ENCODE measurements at regions not wholly inside any gene's neighbourhood (a gene's known extent, or its start where the extent isn't known, plus 50 kb on each side); places are given as distances from the start of the nearest gene placed in this dataset.
A peak's percentile ranks its signal among the peaks of the same experiment; 100 is the strongest.
"Not testable (repeated sequence)": the region's sequence is repeated elsewhere in the genome, so short reads cannot be mapped to it uniquely, and the experiment has no call there.

DNA sequence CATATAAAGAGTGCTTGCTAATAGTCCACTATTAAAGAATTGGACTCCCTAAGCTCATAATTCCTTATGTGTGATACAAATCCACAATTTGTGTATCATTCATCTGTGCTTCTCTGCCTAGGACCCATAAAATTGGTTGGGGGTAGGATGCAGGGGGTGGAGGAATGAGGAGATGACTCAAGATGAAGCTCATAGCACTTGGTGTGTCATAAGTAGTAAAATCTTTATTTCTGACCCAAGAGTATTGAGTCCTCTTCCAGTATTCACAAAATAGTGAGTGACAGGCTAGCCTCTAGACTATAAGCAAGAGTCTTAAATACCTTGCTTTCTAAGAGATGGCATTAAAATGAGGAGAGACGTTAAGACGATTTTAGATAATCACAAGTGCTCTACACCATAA is 390.9 kb upstream of the CDH19 start:
- DNase-seq = peak; percentile 5

DNA sequence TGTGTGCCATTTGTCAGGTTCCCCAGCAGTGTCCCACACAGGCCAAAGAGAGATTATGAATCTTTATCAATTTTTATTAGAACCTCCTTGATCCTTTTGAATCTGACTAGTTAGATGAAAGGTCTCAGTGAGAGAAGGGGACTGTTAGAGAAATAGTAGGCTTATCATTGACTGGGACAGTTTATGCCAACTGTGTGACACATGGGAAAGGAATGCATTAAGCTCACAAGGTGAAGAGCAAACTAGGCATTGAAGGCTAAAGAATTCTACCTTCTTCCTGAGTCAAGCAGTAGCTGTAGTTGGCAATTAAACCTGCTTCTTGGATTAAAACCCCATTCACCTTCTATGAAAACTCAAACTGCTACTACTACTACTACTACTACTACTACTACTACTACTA is 389.6 kb upstream of the CDH19 start:
- no peak for DNase-seq

DNA sequence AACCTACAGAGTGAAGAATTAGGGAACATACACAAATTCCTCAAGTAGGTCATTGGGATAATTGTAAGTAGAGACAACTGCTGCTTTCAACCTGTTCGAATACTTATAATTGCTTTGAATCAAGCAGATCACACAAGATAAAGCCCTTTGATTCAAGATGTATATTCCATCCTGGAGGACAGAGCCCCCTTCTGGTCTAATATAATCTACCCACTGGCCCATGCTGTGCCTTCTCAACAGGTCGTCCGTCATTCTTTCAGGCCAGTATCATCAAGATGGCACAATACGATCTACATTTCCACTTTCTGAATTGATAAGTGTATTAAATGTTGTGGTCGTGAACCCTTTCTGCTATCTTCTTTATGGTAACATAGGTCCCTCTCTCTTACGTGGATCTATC is 387.0 kb upstream of the CDH19 start:
- DNase-seq = no peak

DNA sequence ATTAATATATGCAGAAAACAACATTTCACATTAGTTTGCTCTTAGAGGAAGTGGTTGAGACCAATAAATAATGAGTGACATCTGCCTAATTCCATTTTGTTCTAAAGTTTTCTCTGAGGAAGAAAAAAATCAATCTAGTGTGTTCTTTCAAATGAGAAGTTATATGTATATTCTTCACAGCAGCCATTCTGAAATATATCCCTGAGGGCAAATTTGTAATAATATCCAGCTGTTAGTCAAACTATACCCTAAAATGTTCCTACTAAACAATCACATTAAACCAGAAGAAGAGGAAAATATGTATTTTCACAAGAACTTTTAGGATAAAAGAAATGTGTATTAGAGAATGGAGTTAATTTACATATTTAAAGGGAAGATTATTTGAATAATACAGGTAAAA is 375.1 kb upstream of the CDH19 start:
- DNase-seq = no peak

DNA sequence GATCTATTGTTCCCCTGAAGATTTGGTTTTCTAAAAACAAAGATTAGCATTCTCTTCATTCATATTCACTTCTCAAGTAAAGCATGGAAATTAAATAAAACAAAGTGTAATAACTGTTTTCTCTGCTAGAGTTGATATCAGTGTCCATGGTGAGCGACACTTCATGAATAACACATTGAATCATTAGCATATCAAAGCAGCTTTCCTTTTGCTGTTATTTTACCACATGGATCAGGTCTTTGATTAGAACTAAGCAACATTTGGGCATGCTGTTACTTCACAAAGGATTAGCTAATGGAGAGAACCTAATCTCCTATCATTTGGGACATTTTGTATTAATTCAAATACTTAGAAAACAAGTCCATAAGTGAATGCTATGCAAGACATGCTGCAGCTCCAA is 368.8 kb upstream of the CDH19 start:
- DNase-seq = no peak

DNA sequence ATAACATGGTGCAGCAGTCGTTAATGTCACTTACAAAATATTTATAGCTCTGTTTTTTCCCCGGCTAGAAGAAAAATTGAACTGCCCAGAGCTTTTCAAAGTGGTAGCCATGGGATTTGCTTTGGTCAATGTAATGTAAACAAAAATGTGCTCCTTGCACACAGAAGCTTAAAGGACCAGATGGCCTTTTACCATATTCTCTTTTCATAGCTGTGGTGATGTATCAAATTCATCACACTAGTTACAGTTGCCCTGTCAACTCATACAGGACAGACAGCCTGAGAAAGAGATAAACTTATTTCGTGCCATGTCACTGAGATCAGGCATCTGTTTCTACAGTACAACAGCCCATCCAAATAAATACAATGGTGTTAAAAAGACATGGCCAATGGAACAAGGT is 368.1 kb upstream of the CDH19 start:
- DNase-seq = no peak

DNA sequence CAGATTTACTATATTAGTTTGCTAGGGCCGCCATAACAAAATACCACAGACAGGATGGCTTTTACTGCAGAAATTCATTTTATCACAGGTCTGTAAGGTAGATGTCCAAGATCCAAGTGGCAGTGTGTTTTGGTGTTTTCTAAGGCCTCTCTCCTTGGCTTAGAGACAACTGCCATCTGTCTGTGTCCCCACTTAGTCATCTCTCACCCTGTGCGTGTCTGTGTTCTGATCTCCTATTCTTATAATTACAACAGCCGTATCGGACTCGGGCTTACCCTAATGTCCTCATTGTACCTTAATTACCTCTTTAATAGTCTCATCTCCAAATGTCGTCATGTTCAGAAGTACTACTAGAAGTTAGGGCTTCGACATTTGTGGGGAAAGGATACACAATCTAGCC is 362.3 kb upstream of the CDH19 start:
- no peak for DNase-seq

DNA sequence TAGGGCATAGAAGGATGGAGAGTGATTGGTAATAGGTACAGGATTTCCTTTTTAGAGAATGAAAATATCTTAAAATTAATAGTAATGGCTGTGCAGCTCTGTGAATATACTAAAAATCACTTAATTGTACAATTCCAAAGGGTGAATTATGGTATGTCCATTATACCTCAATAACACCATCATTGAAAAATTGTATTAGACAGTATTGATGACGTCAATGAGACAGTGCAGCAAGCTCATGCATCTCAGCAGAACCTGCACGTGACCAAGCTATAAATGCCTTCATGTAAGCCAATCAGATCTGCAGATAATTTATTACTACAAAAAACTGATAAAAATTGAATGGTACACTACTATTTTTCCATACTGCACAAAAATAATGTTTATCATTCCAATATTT is 354.4 kb upstream of the CDH19 start:
- DNase-seq = no peak

DNA sequence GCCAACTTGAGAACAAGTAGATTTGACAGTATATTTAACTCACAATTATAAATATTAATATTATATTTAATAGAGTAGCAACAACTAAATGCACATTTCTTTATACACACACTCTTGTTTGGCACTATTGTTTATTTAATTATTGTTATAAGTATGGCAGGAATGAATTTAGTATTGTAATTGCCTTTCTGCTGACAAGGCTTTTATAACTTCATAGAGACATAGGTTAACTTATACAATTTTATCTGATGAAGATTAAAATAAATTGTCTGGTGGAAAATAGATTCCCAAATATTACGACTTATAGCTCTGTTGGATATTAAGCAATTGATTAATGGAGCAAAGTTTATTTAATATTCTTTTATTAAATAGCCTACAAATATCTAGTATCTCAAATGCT is 347.9 kb upstream of the CDH19 start:
- no peak for DNase-seq

DNA sequence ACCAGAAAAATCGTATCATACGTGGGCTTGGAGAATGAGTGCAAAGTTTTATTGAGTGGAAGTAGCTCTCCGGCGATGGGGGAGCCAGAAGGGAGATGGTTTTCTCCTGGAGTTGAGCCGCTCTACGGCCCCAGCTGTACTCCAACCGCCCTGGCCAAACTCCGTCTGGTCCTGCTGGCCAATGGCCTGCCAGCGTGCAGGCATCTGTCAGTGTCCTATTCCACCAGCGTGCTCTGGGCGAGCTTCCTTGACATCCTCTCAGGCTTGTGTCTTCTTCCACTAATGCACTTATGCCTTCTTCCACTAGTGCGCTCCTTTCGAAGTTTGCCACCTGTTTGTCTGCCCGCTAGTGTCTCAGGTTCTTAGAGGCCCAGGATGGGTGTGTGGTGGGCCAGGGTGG is 345.5 kb upstream of the CDH19 start:
- DNase-seq = no peak

DNA sequence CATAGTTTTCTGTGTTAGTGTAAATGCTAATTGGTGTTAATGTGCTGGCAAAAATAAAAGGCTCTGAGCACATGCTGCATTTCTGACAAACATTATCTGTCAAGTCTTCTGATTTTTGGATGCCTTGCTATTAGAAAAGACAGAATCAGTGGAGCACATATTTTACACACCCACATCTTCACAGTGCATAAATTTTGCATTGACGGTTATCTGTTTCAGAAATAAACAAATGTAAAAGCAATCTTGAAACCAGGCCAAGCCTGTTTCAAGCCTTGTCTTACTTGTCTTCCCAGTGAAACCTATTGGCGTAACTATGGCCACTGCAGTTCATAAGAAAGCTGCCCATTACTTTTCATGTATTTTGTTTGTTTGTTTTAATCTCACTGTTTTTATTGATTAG is 333.7 kb upstream of the CDH19 start:
- no peak for DNase-seq

DNA sequence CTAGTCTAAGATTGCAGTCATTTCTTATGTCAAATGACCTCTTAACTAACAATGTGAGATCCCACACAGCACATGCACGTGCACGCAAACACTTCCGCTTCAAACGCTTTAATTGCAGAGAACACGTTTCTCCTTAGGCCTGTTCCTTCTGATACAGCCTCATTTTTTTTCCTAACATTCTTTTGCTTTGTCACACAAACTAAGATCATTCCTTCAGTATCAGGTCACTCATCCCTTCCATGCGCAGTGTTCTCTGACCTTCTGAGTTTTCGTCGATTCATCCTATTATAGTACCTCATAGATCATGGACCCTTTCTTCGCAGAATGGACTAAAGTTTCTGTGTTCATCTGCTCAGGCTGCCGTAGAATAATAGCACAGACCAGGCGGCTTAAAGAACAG is 327.1 kb upstream of the CDH19 start:
- DNase-seq = no peak

DNA sequence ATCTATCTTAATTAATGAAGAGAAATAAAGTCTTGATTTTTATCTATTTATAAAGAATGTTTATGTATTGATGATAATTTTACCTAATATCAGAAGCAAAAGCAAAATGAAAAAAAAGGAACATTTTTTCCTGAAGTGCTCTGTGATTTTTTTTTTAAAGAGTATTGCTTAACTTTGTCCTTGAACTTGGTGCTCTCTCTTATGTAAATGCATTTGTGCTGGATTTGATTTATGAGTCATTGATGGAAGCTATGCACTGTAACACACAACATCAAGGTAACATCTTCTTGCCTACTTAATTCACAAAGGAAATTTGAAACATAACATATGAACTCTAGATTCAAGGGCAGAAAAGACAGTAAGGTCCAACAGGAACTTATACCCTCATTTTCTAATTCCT is 312.9 kb upstream of the CDH19 start:
- peak; percentile 2 for DNase-seq

DNA sequence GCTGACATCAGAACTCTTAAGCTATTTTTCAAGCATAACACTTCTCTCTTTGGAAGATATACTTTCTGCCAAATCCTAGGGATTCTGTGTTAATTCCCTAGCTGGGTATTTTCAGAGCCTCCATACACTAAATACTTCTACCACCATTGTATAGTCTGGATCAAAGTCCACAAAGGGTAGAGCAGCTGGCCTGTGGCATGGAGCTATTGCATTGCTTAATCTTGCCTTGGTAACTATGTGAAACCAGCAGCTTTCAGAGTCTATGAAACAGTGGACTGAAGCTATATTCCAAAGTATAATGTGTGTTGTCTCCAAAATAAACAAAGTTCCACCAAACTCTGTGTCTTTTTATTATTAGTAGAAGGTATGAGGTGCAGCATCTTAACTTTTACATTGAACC is 296.9 kb upstream of the CDH19 start:
- DNase-seq = no peak

DNA sequence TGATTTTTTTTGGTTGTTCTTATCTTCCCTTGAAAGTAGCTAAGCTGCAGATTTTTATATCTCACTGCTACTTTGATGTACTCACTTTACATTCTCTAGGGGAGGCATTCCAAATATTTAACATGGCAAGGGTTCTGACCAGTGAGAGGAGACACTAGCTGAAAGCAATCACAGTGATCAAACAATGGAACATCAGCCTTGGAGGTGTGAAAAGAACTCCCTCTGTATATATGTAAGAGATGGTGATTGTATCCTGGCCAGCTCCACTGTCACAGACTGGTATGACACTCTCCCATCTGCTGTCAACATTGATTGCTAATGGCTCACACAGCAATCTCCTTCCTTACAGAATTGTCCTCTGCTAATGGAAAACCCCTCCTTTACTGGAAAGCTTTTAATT is 291.7 kb upstream of the CDH19 start:
- no peak for DNase-seq

DNA sequence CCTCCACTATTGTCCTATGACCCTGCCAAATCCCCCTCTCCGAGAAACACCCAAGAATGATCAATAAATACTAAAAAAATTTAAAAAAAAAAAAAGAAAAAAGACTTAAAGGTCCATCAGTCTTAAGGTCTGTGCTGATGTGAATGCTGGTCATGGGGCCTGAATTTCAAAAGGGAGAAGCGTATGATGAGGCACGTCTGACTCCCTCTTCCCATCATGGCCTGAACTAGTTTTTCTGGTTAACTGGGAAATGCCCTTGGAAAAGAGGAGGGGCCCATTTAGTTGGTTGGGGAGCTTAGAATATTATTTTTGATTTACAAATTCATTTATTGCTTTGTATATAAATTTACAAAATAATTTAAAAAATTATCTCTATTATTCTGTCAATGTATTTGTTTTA is 291.0 kb upstream of the CDH19 start:
- no peak for DNase-seq

DNA sequence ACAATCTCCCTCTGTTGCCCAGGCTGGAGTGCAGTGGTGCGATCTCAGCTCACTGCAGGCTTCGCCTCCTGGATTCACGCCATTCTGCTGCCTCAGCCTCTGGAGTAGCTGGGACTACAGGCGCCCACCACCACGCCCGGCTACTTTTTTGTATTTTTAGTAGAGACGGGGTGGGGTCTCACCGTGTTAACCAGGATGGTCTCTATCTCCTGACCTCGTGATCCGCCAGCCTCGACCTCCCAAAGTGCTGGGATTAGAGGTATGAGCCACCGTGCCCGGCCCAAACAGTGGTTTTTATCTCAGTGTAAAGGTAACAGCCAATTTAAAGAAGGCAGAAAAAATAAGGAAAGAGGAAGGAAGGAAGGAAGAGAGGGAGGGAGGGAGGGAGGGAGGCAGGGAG is 288.5 kb upstream of the CDH19 start:
- DNase-seq = not testable (repeated sequence)

DNA sequence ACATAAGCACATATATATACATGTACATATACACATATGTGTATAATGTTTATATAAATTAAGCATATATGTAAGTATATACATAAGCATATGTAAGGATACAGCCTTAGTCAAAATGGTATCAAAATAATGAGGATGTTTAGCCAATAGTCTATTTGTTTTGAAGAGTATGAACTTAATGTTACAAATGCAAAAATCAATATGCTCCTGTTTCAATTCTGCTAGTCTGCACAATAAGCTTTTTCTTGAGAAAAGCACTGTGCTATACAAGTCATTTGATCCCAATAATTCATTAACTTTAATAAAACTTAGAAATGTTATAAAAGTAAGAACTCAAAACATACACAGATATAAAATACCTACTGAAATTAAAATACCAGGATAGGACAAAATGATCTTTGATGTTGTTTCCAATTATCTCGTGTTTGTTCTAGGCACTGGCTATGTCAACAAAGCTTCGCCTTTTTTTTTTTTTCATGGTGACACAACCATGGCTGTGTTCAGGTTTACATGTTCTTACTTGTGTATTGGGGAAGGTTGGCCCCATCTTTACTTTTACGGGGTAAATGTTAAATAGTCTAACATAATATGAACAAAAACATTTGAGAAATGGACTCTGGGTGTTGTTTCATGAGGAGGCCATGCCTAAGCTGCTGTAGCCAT is 271.1 kb upstream of the CDH19 start:
- DNase-seq = no peak

DNA sequence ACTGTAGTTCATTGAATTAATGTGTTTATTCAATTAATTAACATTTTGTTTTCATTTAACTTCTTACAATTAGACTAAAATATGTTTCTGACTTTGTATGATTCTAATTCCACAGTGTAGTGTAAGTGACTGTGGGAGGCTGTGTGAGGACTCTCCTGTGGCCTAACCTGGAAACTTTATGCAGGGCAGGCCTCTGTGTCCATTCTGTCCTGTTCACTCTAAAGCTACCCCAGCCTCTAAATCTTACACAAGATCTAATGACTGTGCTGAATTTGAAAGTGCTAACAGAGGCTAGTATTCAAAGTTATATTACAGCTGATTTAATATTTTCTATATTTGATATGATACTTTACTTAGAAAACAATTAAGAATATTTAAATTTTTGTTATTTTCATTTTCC is 270.5 kb upstream of the CDH19 start:
- no peak for DNase-seq

DNA sequence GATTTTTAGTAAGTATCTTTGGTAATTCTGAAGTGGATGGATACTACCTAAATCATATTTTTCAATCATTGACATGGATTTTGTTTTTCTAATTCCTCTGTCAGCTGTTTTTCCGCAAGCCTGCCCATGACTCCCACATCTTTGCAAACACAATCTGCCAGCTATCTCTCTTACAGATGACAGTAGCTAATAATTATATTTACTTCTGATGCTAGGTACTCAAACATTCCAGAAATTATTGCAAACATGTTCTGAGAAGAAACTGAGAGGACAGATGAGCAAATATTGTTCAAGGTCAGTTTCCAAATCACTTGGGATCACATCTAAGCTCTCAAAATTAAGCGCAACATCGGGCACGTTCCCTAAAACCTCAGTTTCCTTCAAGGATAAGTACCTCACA is 270.0 kb upstream of the CDH19 start:
- DNase-seq = no peak

DNA sequence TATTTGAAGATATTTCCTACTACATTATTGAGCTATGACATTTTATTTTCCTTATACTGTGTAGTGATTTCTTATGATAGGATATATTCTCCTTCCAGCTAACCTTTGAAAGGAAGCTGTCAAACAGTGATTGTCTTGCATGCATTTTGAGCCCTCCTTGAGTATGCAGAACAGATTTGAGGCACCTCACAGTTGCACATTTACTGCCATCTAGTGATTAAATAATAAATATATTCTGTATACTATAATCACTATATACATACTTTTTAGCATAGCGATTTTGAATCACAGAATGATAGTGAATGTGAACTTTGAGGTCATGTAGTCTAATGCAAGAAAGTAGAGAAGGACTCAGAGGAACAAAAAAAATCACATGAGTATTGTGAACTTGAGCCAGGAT is 268.4 kb upstream of the CDH19 start:
- DNase-seq = peak; percentile 40

DNA sequence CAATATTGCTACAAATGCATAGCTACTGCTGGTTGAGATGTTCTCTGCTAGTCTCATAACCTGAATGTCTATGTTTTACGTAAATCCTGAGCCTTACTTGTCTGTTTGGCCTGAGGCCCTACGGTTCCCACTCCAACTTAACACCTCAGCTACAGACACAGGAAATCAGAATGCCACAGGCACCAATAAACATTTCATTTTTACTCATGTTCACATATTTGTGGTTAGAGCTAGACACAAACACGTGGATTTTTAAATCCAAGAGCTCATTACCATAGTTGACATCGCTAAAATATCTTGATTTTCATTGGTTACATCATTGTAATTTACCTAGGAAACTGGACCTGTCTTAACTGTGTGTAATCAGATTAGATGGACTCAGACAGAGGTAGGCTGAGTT is 263.8 kb upstream of the CDH19 start:
- peak; percentile 45 for DNase-seq

DNA sequence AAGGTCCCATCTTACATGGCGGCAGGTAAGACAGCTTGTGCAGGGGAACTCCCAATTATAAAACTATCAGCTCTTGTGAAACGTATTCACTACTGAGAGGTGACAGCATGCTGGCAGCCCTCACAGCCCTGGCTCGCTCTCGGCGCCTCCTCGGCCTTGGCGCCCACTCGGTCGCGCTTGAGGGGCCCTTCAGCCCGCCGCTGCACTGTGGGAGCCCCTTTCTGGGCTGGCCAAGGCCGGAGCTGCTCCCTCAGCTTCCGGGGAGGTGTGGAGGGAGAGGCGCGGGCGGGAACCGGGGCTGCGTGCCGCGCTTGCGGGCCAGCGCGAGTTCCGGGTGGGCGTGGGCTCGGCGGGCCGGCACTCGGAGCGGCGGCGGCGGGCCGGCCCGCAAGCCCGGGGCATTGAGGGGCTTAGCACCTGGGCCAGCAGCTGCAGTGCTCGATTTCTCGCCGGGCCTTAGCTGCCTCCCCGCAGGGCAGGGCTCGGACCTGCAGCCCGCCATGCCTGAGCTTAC is 262.6 kb upstream of the CDH19 start:
- not testable (repeated sequence) for DNase-seq

DNA sequence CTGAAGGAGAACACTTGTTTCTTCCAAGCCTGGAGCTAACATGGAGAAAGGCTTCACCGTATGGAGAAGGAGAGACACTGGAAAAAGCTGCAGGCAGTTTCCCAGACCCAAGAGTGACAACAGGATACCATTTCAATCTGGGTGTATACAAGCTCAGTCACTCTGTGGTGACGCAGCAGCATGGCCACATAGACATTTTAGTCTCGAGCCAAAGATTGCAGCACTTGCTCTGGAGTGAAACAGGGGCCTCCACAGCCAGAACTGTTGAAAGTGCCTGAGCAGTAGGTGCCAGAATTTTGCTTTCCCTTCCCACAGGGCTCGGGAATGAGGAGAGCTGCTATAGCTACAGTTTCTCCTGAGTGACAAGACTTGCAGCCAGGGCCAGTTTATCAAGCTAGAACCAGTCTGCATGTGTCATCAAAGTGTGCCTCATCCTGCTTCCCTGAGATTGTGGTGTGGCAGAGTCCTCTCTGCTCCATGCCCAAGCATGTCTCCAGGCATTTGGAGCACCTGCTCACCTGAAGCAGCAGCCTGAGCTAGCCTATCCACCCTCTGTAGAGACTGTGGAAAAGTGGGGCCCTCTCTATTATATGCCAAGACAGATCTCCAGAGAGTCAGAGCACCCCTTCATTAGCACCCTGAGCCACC is 234.6 kb upstream of the CDH19 start:
- no peak for DNase-seq

DNA sequence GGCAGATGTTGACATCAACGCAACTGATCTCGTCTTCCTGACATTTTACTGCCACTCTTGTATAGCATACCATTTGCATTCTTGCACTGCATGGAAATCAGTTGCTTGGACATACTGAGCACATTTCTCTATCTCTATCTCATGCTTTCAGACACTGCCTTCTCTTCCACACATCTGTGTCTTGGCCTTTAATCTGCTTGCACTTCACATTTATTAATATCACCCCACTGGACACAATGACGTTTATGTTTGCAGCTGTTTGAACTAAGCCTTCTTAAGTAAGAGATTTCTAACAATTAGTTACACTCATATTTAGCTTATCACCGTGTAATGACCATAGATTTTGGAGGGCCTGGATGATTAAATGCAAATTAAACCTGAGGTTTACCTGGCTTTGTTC is 229.8 kb upstream of the CDH19 start:
- no peak for DNase-seq

Measured in fibroblast of skin of right biceps (primary cell).